22Rv1 (cell line): ENCODE measurements at regions not wholly inside any gene's neighbourhood (a gene's known extent, or its start where the extent isn't known, plus 50 kb on each side); places are given as distances from the start of the nearest gene placed in this dataset.

Experiments used
- ZFX ChIP-seq: fragments of 450-650 bp; IDR thresholded peaks from 2 replicates; pipeline ENCODE4 v1.6.1; 2017; ENCODE audit warnings: antibody characterized with exemption, borderline replicate concordance
- TF ChIP-seq, protein P1 (sequence below): fragments of 450-650 bp; IDR thresholded peaks from 2 replicates; pipeline ENCODE4 v1.5.1; 2017; ENCODE audit warnings: mild to moderate bottlenecking

DNA sequence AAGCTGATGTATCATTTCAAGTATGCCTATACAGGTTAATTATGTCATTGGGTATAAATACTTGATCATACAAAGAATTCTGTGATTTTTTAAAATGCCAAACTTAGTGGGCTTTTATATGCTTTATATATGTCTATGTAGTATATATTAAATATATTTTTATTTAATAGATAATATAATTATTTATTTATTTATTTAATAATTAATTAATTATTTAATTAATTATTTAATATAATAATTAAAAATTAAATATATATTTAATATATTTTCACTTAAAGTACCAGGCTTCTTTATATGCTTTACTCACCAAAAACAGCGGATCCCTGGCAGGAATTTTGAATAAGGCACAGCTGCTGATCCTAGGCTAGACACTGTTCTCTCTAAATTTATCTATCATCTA lies 687.0 kb downstream of the VGLL3 start:
- TF ChIP-seq, protein P1, sequence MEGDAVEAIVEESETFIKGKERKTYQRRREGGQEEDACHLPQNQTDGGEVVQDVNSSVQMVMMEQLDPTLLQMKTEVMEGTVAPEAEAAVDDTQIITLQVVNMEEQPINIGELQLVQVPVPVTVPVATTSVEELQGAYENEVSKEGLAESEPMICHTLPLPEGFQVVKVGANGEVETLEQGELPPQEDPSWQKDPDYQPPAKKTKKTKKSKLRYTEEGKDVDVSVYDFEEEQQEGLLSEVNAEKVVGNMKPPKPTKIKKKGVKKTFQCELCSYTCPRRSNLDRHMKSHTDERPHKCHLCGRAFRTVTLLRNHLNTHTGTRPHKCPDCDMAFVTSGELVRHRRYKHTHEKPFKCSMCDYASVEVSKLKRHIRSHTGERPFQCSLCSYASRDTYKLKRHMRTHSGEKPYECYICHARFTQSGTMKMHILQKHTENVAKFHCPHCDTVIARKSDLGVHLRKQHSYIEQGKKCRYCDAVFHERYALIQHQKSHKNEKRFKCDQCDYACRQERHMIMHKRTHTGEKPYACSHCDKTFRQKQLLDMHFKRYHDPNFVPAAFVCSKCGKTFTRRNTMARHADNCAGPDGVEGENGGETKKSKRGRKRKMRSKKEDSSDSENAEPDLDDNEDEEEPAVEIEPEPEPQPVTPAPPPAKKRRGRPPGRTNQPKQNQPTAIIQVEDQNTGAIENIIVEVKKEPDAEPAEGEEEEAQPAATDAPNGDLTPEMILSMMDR = no peak
- TF ChIP-seq ZFX = no peak
